Prostate gland (tissue), 2 donors: ENCODE measurements at regions not wholly inside any gene's neighbourhood (a gene's known extent, or its start where the extent isn't known, plus 50 kb on each side); places are given as distances from the start of the nearest gene placed in this dataset.

Experiments
- DNase-seq: peaks from one replicate; pipeline ENCODE4 v3.0.0-alpha.2; 2019; ENCODE audit warnings: low spot score
- H3K27ac ChIP-seq, 2 donors: fragments of 200-600 bp; sonication (generic); 2 replicates each; pipeline ENCODE4 v1.5.1; 2017 to 2019
- H3K27me3 ChIP-seq: fragments of 200-600 bp; sonication (generic); replicated peaks from 2 replicates; pipeline ENCODE4 v1.5.1; 2019; ENCODE audit not compliant: insufficient read depth
- H3K36me3 ChIP-seq, 2 donors: fragments of 200-600 bp; sonication (generic); 1 replicate in 1 of 2; 2 replicates in 1 of 2; pipeline versions ENCODE4 v1.5.1 to v1.8.1; 2017 to 2019
- H3K4me1 ChIP-seq: fragments of 200-600 bp; sonication (generic); replicated peaks from 2 replicates; pipeline ENCODE4 v1.5.1; 2019
- H3K4me3 ChIP-seq, 2 donors: fragments of 200-600 bp; sonication (generic); 2 replicates each; pipeline ENCODE4 v1.5.1; 2017 to 2019
- H3K9me3 ChIP-seq: fragments of 200-600 bp; sonication (generic); 2 replicates; pipeline ENCODE4 v1.5.1; 2017
- CTCF ChIP-seq, 4 experiments: fragments of 200-600 bp in 2 of 4; fragments of 450-650 bp in 2 of 4; sonication (generic) in 2 of 4; IDR thresholded peaks; 1 replicate in 3 of 4; 2 replicates in 1 of 4; pipeline ENCODE4 v1.5.1; 2016 to 2019; ENCODE audit warnings: antibody characterized with exemption in 4 of 4, mild to moderate bottlenecking in 2 of 4, moderate library complexity in 2 of 4
- POLR2A ChIP-seq: fragments of 450-650 bp; IDR thresholded peaks from one replicate; pipeline ENCODE4 v1.6.1; 2016; ENCODE audit warnings: antibody characterized with exemption, mild to moderate bottlenecking
- POLR2AphosphoS5 ChIP-seq: sonication (generic); formaldehyde crosslinking; IDR thresholded peaks from one replicate; pipeline ENCODE4 v1.6.1; 2017; ENCODE audit warnings: antibody characterized with exemption
- WGBS: methylation state at CpG from one replicate; pipeline ENCODE4 v1.1.5; 2018; 5-methylcytosine and 5-hydroxymethylcytosine counted together
- intact Hi-C: fragments of 100-400 bp; cut with DNase I; formaldehyde crosslinking; loops from one replicate; pipeline ENCODE4 v1.14.2; 2022

GRCh38 chr4:52410971-52411370 lies 248.1 kb downstream of the USP46 start:
- Histone ChIP-seq H3K27ac (no peak overlapping the region), H3K4me1 (no peaks in the 10 kb centered on the region), H3K27me3 (no peaks in the 10 kb centered on the region), H3K9me3 (no peaks in the 10 kb centered on the region), H3K4me3 (no peak overlapping the region), H3K36me3 (no peaks in the 10 kb centered on the region)
- intact Hi-C loops = no loop called here
- DNase-seq = no peak
- WGBS = 75% methylated on average over 3 of the region's 3 CpGs
- no peak for TF ChIP-seq POLR2AphosphoS5
- no peak for TF ChIP-seq POLR2A
- TF ChIP-seq CTCF (IDR thresholded peaks at IDR 0.05) = no peak

- intact Hi-C loops = no loop called here
Observed at GRCh38 chr4:52420330-52420729, 238.8 kb downstream of the USP46 start.

GRCh38 chr4:52421811-52422213 lies 237.3 kb downstream of the USP46 start:
- DNase-seq = no peak
- H3K27ac ChIP-seq = no peak overlapping the region
- H3K4me3 ChIP-seq = no peak overlapping the region
- no peaks in the 10 kb centered on the region for H3K27me3 ChIP-seq
- H3K9me3 ChIP-seq = no peaks in the 10 kb centered on the region
- no peaks in the 10 kb centered on the region for H3K4me1 ChIP-seq
- intact Hi-C loops = no loop called here
- no peaks in the 10 kb centered on the region for H3K36me3 ChIP-seq
- no peak for TF ChIP-seq POLR2AphosphoS5

More at GRCh38 chr4:52420330-52420729, 238.8 kb downstream of the USP46 start:
- no peak for DNase-seq
- H3K9me3 ChIP-seq = no peaks in the 10 kb centered on the region
- no peaks in the 10 kb centered on the region for H3K36me3 ChIP-seq
- WGBS = 94% methylated on average over 5 of the region's 5 CpGs
- no peak overlapping the region for H3K4me3 ChIP-seq
- no peaks in the 10 kb centered on the region for H3K27me3 ChIP-seq
- H3K4me1 ChIP-seq = no peaks in the 10 kb centered on the region
- TF ChIP-seq POLR2A (no peak), CTCF (IDR thresholded peaks at IDR 0.05) (no peak), POLR2AphosphoS5 (no peak)
- H3K27ac ChIP-seq = no peak overlapping the region

GRCh38 chr4:52423967-52424366 lies 235.1 kb downstream of the USP46 start:
- intact Hi-C loops = no loop called here
- no peaks in the 10 kb centered on the region for H3K4me1 ChIP-seq
- no peak overlapping the region for H3K4me3 ChIP-seq
- H3K9me3 ChIP-seq = no peaks in the 10 kb centered on the region
- 80% methylated on average over 4 of the region's 4 CpGs for WGBS
- H3K27me3 ChIP-seq = no peaks in the 10 kb centered on the region
- no peak for DNase-seq
- H3K36me3 ChIP-seq = no peaks in the 10 kb centered on the region
- H3K27ac ChIP-seq = no peak overlapping the region
- no peak for TF ChIP-seq POLR2AphosphoS5
- TF ChIP-seq POLR2A = no peak
- TF ChIP-seq CTCF (IDR thresholded peaks at IDR 0.05) = no peak

GRCh38 chr4:52425751-52426326 lies 233.3 kb downstream of the USP46 start:
- Histone ChIP-seq H3K36me3 (no peaks in the 10 kb centered on the region), H3K4me3 (no peak overlapping the region), H3K4me1 (no peaks in the 10 kb centered on the region), H3K9me3 (no peaks in the 10 kb centered on the region), H3K27ac (no peak overlapping the region), H3K27me3 (no peaks in the 10 kb centered on the region)
- intact Hi-C loops = no loop called here
- 37% methylated on average over 3 of the region's 3 CpGs for WGBS
- no peak for DNase-seq
- TF ChIP-seq POLR2A (no peak), POLR2AphosphoS5 (no peak), CTCF (IDR thresholded peaks at IDR 0.05) (no peak)
